WI38 (cell line): ENCODE measurements at regions not wholly inside any gene's neighbourhood (a gene's known extent, or its start where the extent isn't known, plus 50 kb on each side); places are given as distances from the start of the nearest gene placed in this dataset.

Experiments
- H3K4me3 ChIP-seq: 2 replicates; pipeline ENCODE4 v1.5.1; 2011; ENCODE audit warnings: low read depth, mild to moderate bottlenecking, control low read depth, low read length
- TF ChIP-seq, protein P1 (sequence below): IDR thresholded peaks from 2 replicates; pipeline ENCODE4 v1.5.1; 2012; ENCODE audit warnings: low read depth, mild to moderate bottlenecking, control low read depth, low read length

GRCh38 chr3:127384717-127385539 lies 97.1 kb upstream of the PRR20G start:
- no peak overlapping the region for H3K4me3 ChIP-seq
- TF ChIP-seq, protein P1, sequence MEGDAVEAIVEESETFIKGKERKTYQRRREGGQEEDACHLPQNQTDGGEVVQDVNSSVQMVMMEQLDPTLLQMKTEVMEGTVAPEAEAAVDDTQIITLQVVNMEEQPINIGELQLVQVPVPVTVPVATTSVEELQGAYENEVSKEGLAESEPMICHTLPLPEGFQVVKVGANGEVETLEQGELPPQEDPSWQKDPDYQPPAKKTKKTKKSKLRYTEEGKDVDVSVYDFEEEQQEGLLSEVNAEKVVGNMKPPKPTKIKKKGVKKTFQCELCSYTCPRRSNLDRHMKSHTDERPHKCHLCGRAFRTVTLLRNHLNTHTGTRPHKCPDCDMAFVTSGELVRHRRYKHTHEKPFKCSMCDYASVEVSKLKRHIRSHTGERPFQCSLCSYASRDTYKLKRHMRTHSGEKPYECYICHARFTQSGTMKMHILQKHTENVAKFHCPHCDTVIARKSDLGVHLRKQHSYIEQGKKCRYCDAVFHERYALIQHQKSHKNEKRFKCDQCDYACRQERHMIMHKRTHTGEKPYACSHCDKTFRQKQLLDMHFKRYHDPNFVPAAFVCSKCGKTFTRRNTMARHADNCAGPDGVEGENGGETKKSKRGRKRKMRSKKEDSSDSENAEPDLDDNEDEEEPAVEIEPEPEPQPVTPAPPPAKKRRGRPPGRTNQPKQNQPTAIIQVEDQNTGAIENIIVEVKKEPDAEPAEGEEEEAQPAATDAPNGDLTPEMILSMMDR: no peak

GRCh38 chr3:127383656-127384179 lies 95.9 kb upstream of the PRR20G start:
- TF ChIP-seq, protein P1: no peak
- H3K4me3 ChIP-seq: no peak overlapping the region

GRCh38 chr3:127377801-127378655 lies 90.2 kb upstream of the PRR20G start:
- TF ChIP-seq, protein P1: no peak
- H3K4me3 ChIP-seq: no peak overlapping the region

DNA sequence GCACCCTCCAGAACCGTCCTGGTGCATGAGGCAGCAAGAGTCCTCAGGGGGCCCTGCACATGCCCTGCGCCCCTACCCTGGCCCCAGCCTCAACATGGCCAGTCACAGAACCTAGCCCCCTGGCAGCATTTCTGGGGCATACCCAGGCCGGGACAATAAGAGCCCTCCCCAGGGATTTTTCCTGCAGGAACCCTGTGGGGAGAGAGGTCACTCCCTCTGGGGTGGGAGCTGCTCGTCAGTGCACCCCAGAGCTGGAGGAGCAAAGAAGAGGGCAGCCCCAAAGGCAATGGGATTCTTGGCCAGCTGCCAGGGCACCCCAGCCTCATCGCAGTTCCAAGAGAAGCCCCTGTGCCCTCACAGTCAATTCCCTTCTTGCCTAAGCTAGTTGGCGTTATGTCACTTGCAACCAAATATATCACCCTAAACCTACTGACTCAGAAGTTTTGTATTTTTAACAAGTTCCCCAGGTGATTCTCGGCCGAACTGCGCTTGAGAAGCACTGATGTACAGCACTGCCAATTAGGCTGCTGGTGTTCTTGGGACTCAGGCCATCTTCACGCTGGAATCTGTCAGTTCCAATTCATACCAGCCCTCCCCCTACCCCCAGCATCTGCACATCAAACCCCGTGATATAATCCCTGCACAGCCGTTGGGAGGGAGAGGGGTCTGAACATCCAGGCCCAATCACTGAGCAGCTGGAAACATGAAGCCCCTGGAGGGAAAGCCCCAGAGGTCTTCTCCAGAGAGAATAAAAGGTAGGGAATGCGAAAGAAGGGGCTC lies 87.5 kb upstream of the PRR20G start:
- TF ChIP-seq, protein P1: no peak
- no peak overlapping the region for H3K4me3 ChIP-seq

GRCh38 chr3:127374086-127375010 lies 86.5 kb upstream of the PRR20G start:
- no peak overlapping the region for H3K4me3 ChIP-seq
- TF ChIP-seq, protein P1: no peak; the same call in 1 of the 2 replicates

GRCh38 chr3:127373441-127374085 lies 85.7 kb upstream of the PRR20G start:
- TF ChIP-seq, protein P1: no peak

More at GRCh38 chr3:127373441-127374085, 85.7 kb upstream of the PRR20G start:
- H3K4me3 ChIP-seq: no peak overlapping the region
